Peyer's patch (tissue), 4 donors: ENCODE measurements at regions not wholly inside any gene's neighbourhood (a gene's known extent, or its start where the extent isn't known, plus 50 kb on each side); places are given as distances from the start of the nearest gene placed in this dataset.

Experiments
- DNase-seq, 3 donors: peaks; one replicate each; pipeline ENCODE4 v3.0.0-alpha.2; 2017 to 2019
- H3K27ac ChIP-seq, 4 donors: fragments of 200-600 bp; sonication (generic); one replicate each; pipeline ENCODE4 v1.5.1; 2016 to 2019
- H3K27me3 ChIP-seq, 2 donors: fragments of 200-600 bp; sonication (generic); one replicate each; pipeline ENCODE4 v1.5.1; 2019
- H3K36me3 ChIP-seq, 3 donors: fragments of 200-600 bp; sonication (generic); one replicate each; pipeline ENCODE4 v1.5.1; 2016 to 2019
- H3K4me1 ChIP-seq, 4 donors: fragments of 200-600 bp; sonication (generic); one replicate each; pipeline ENCODE4 v1.5.1; 2016 to 2019
- H3K4me3 ChIP-seq, 4 donors: fragments of 200-600 bp; sonication (generic); 1 replicate in 3 of 4; 2 replicates in 1 of 4; pipeline ENCODE4 v1.5.1; 2016 to 2019; ENCODE audit warnings: mild to moderate bottlenecking in 1 of 4
- H3K9me3 ChIP-seq, 4 donors: fragments of 200-600 bp; sonication (generic); one replicate each; pipeline ENCODE4 v1.5.1; 2016 to 2019; ENCODE audit warnings: mild to moderate bottlenecking in 1 of 4
- CTCF ChIP-seq, 6 experiments: fragments of 450-650 bp in 4 of 6; fragments of 200-600 bp in 2 of 6; sonication (generic) in 1 of 6; IDR thresholded peaks; one replicate each; pipeline ENCODE4 v1.5.1; 2017 to 2019; ENCODE audit warnings: antibody characterized with exemption in 6 of 6, mild to moderate bottlenecking in 3 of 6, moderate library complexity in 1 of 6
- POLR2A ChIP-seq, 2 donors: fragments of 450-650 bp; IDR thresholded peaks; one replicate each; pipeline ENCODE4 v1.5.1; 2017; ENCODE audit warnings: antibody characterized with exemption in 2 of 2, mild to moderate bottlenecking in 2 of 2, moderate library complexity in 2 of 2

DNA sequence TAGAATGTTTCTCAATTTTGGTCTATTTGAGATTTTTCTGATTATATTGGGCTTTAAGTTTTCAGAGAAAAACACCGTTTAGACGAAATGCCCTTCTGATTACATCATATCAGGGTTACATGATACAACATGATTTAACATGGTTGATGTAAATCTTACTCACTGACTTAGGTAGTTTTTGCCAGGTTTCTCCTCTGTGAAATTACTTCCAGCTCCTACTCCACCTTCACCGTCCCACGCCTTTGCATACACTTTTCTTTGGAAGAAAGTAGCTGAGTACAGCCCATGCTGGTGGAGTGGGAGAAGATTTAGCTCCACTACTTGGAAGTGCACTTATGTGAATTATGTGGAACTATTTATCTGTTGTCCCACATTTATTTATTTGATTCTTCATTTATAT lies 433.2 kb upstream of the KLHL1 start:
- no peak overlapping the region for H3K4me3 ChIP-seq
- no peaks in the 10 kb centered on the region for H3K27me3 ChIP-seq
- no peak overlapping the region for H3K27ac ChIP-seq
- H3K36me3 ChIP-seq: no peaks in the 10 kb centered on the region
- H3K9me3 ChIP-seq: no peaks in the 10 kb centered on the region
- no peaks in the 10 kb centered on the region for H3K4me1 ChIP-seq
- DNase-seq: no peak
- TF ChIP-seq CTCF (IDR thresholded peaks at IDR 0.05): no peak
- no peak for TF ChIP-seq POLR2A (IDR thresholded peaks at IDR 0.05)

GRCh38 chr13:70534466-70534865 lies 426.2 kb upstream of the KLHL1 start:
- TF ChIP-seq POLR2A (IDR thresholded peaks at IDR 0.05): no peak
- H3K4me3 ChIP-seq: no peak overlapping the region
- H3K36me3 ChIP-seq: no peaks in the 10 kb centered on the region
- DNase-seq: no peak
- no peaks in the 10 kb centered on the region for H3K9me3 ChIP-seq
- no peak overlapping the region for H3K27ac ChIP-seq
- no peaks in the 10 kb centered on the region for H3K27me3 ChIP-seq
- no peaks in the 10 kb centered on the region for H3K4me1 ChIP-seq

DNA sequence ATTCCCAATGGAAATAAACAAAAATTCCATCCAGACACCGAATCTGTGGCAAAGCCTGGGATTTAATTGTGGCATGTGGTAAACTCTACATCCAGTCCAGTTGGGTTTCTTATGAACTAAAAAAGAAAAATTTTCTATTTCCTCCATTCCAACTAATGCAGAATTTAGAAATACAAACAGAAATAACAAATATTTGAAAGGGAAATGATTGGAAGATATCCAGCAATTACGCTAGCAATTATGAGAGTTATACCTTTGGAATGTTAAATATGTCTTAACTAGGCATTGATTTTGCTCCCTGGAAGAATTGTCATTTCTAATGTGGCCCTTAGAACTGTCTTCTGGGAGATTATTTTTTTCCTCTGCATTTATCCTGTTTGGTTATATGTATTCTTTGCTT lies 421.4 kb upstream of the KLHL1 start:
- Histone ChIP-seq H3K9me3 (no peaks in the 10 kb centered on the region), H3K27ac (no peak overlapping the region), H3K27me3 (no peaks in the 10 kb centered on the region), H3K36me3 (no peaks in the 10 kb centered on the region), H3K4me3 (no peak overlapping the region), H3K4me1 (no peaks in the 10 kb centered on the region)
- TF ChIP-seq POLR2A (IDR thresholded peaks at IDR 0.05): no peak
- no peak for TF ChIP-seq CTCF (IDR thresholded peaks at IDR 0.05)
- no peak for DNase-seq

DNA sequence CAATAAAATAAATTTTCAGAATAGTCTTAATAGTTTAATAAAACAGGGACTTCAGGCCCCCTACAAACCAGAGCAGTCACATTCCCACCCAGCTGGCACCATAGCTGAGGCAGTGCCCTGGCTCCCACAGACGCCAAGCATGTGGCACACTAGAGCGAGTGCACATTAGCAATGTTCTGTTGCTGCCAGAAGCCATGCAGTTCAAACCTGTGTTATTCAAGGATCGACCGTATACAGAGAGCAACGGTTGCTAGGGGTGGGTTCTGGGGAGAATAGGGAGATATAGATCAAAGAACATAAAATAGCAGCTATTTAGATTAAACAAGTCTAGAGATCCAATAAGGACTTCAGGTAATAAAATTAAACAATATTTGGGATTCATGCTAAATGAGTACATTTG lies 419.3 kb upstream of the KLHL1 start:
- no peaks in the 10 kb centered on the region for H3K9me3 ChIP-seq
- no peaks in the 10 kb centered on the region for H3K4me1 ChIP-seq
- H3K27me3 ChIP-seq: no peaks in the 10 kb centered on the region
- no peak overlapping the region for H3K27ac ChIP-seq
- no peaks in the 10 kb centered on the region for H3K36me3 ChIP-seq
- no peak for DNase-seq
- H3K4me3 ChIP-seq: no peak overlapping the region
- TF ChIP-seq CTCF (IDR thresholded peaks at IDR 0.05) (no peak), POLR2A (IDR thresholded peaks at IDR 0.05) (no peak)

DNA sequence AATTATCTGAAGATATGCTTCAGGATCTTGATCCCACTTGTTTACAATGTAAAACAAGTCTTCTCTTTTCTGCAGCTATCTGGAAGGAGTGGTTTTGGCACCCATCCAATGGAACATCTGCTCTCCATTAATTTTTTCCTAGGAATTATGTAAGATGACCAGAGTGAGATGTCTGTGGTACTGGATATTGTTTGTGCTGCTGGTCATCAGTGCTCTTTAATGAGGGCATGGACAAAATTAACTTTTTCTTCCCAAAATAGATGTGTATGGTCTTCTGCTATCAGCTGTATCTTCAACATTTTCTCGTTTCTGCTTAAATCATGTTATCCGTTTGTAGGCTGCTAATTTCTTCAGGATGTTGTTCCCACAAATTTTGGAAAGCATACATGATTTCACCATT lies 415.4 kb upstream of the KLHL1 start:
- no peaks in the 10 kb centered on the region for H3K4me1 ChIP-seq
- H3K27ac ChIP-seq: no peak overlapping the region
- no peaks in the 10 kb centered on the region for H3K27me3 ChIP-seq
- no peak overlapping the region for H3K4me3 ChIP-seq
- H3K9me3 ChIP-seq: no peaks in the 10 kb centered on the region
- TF ChIP-seq CTCF (IDR thresholded peaks at IDR 0.05) (no peak), POLR2A (IDR thresholded peaks at IDR 0.05) (no peak)
- DNase-seq: no peak
- no peaks in the 10 kb centered on the region for H3K36me3 ChIP-seq

DNA sequence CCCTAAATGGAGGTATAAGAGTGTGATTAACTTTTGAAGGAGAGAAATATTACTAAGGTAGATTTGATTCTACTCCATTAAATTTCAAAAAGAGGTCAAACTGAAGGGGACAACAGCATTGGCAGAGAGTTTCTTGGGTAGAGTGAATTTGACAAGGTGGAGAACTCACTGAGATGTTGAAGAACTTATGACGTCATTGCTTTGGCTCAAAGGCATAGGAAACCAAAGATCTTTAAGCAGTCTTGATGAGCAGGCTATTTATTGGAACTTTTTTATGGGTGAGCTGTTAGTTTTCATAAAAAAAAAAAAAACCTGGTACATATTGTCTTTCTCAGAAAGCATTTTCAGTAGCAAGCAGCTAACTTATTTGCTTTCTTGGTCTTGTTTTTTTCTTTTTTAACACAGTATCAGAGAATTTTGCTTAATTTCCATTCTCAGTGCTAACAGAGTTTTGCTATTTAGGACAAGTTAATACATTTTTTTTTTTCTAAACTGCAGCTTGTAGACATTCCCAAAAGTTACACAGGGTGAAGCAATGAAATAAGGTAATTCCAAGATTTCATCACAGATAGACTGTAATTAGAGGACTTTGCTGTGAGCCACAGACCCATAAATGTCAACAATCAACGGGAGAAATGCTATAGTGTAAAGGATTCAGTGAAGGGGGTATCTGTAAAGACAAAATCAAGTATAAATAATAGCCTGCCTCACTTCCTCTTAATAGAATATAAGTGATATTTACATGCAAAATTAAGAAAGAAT lies 412.2 kb upstream of the KLHL1 start:
- H3K36me3 ChIP-seq: no peaks in the 10 kb centered on the region
- no peaks in the 10 kb centered on the region for H3K27me3 ChIP-seq
- no peak overlapping the region for H3K27ac ChIP-seq
- no peak for DNase-seq
- no peaks in the 10 kb centered on the region for H3K9me3 ChIP-seq
- H3K4me3 ChIP-seq: no peak overlapping the region
- H3K4me1 ChIP-seq: no peaks in the 10 kb centered on the region
- TF ChIP-seq CTCF (IDR thresholded peaks at IDR 0.05) (no peak), POLR2A (IDR thresholded peaks at IDR 0.05) (no peak)
